Ovary (tissue), 7 donors: ENCODE measurements at regions not wholly inside any gene's neighbourhood (a gene's known extent, or its start where the extent isn't known, plus 50 kb on each side); places are given as distances from the start of the nearest gene placed in this dataset.

Source experiments
- DNase-seq, 5 donors: peaks; one replicate each; pipeline ENCODE4 v3.0.0-alpha.2; 2019 to 2020
- H3K27ac ChIP-seq, 2 donors: fragments of 200-600 bp; one replicate each; pipeline versions ENCODE4 v1.5.1 to v1.8.0; 2019 to 2022
- H3K27me3 ChIP-seq: fragments of 200-600 bp; one replicate; pipeline ENCODE4 v1.8.0; 2022
- H3K36me3 ChIP-seq: fragments of 200-600 bp; sonication (generic); one replicate; pipeline ENCODE4 v1.5.1; 2019
- H3K4me1 ChIP-seq: one replicate; pipeline ENCODE4 v1.8.1; 2013; ENCODE audit warnings: mild to moderate bottlenecking, moderate library complexity; ENCODE audit not compliant: insufficient read depth
- H3K4me3 ChIP-seq: fragments of 200-600 bp; sonication (generic); one replicate; pipeline ENCODE4 v1.5.1; 2017
- H3K9me3 ChIP-seq, 2 donors: fragments of 200-600 bp in 1 of 2; sonication (generic) in 1 of 2; one replicate each; pipeline versions ENCODE4 v1.5.1 to v1.8.1; 2013 to 2019; ENCODE audit warnings: mild to moderate bottlenecking in 1 of 2, moderate library complexity in 1 of 2
- EP300 ChIP-seq: sonication (generic); formaldehyde crosslinking; IDR thresholded peaks from one replicate; pipeline ENCODE4 v1.6.1; 2017; ENCODE audit warnings: antibody characterized with exemption
- POLR2A ChIP-seq: fragments of 450-650 bp; IDR thresholded peaks from one replicate; pipeline ENCODE4 v1.6.1; 2017; ENCODE audit warnings: antibody characterized with exemption, mild to moderate bottlenecking, moderate library complexity
- WGBS, 3 donors: extraction: QIAGEN DNeasy Blood & Tissue Kit in 1 of 3; methylation state at CpG; one replicate each; pipeline versions ENCODE4 v1.1.5 to v1.1.7; 2013 to 2017; 5-methylcytosine and 5-hydroxymethylcytosine counted together
- intact Hi-C, 4 donors: fragments of 100-400 bp; cut with DNase I; formaldehyde crosslinking; loops; one replicate each; pipeline versions ENCODE4 v1.11.0 to v1.15.1; 2022 to 2023
- TF ChIP-seq, protein P1 (sequence below), 3 donors: fragments of 450-650 bp in 2 of 3; fragments of 200-600 bp in 1 of 3; IDR thresholded peaks; one replicate each; pipeline versions ENCODE4 v1.5.1 to v1.8.0; 2016 to 2022; ENCODE audit warnings: antibody characterized with exemption in 3 of 3, mild to moderate bottlenecking in 1 of 3
- donor health status: DM: no; HTN: no; CAD: no; lungs with moderate emphysema.
- donor health status: DM: no; HTN: no; CAD: no.
- donor health status: Bipolar disorder and iron deficiency.
- donor health status: DM: no; HTN: no; CAD: no.
- donor health status: DM: yes; HTN: yes; CAD: no.

DNA sequence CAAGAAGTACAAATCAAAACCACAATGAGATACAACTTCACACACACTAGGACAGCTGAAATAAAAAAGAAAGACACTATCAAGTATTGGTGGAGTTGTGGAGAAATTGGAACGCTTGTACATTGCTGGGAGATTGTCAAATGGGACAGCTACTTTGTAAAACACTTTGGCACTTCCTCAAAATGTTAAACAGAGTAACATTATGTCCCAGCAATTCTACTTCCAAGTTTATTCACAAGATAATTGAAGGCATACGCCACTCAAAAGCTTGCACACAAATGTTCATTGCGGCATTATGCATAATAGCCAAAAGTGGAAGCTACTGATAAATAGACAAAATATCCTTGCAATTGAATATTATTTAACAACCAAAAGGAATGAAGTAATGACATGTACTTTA lies 199.9 kb upstream of the KCNK2 start:
- Histone ChIP-seq H3K4me3 (no peak overlapping the region), H3K36me3 (no peaks in the 10 kb centered on the region), H3K4me1 (no peaks in the 10 kb centered on the region), H3K27ac (no peak overlapping the region), H3K9me3 (no peaks in the 10 kb centered on the region), H3K27me3 (no peaks in the 10 kb centered on the region)
- TF ChIP-seq EP300 (no peak), POLR2A (no peak)
- TF ChIP-seq, protein P1, sequence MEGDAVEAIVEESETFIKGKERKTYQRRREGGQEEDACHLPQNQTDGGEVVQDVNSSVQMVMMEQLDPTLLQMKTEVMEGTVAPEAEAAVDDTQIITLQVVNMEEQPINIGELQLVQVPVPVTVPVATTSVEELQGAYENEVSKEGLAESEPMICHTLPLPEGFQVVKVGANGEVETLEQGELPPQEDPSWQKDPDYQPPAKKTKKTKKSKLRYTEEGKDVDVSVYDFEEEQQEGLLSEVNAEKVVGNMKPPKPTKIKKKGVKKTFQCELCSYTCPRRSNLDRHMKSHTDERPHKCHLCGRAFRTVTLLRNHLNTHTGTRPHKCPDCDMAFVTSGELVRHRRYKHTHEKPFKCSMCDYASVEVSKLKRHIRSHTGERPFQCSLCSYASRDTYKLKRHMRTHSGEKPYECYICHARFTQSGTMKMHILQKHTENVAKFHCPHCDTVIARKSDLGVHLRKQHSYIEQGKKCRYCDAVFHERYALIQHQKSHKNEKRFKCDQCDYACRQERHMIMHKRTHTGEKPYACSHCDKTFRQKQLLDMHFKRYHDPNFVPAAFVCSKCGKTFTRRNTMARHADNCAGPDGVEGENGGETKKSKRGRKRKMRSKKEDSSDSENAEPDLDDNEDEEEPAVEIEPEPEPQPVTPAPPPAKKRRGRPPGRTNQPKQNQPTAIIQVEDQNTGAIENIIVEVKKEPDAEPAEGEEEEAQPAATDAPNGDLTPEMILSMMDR (IDR thresholded peaks at IDR 0.05) = no peak
- 89 to 91% (median 90%) methylated on average over 3 of the region's 3 CpGs for WGBS, 3 donors
- intact Hi-C loops = no loop called here
- no peak for DNase-seq

DNA sequence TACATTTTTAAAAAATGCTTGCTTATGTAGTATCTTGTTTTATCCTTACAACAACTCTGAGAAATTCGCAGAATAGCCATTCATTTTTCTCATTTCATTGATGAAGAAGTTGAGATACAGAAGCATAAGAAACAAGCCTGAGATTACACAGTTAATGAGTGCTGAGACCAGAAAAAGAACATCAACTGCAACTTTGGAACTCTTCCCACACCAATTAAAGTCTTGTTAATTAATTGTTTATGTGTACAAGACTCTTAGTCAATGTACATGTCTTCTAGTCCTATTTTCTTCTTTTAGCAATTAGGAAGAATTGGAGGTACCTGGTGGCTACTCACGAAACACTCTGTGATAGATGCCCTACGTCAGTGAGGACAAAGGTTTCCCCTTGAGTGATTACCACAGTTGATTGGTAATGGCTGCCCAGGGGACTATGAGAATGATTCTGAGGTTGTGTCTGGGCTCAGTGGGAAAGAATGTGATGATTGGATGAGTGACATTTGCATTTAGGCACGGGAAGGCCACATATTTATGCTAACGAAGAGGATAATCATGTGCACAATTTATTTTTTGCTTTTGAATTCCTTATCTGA lies 187.4 kb upstream of the KCNK2 start:
- Histone ChIP-seq H3K36me3 (no peaks in the 10 kb centered on the region), H3K9me3 (no peaks in the 10 kb centered on the region), H3K4me3 (no peak overlapping the region), H3K27me3 (no peaks in the 10 kb centered on the region), H3K27ac (no peak overlapping the region), H3K4me1 (no peaks in the 10 kb centered on the region)
- 50 to 63% (median 54%) methylated on average over 5 of the region's 5 CpGs for WGBS, 3 donors
- TF ChIP-seq POLR2A (no peak), EP300 (no peak)
- TF ChIP-seq, protein P1 (IDR thresholded peaks at IDR 0.05) = no peak
- intact Hi-C loops = no loop called here
- DNase-seq = no peak

DNA sequence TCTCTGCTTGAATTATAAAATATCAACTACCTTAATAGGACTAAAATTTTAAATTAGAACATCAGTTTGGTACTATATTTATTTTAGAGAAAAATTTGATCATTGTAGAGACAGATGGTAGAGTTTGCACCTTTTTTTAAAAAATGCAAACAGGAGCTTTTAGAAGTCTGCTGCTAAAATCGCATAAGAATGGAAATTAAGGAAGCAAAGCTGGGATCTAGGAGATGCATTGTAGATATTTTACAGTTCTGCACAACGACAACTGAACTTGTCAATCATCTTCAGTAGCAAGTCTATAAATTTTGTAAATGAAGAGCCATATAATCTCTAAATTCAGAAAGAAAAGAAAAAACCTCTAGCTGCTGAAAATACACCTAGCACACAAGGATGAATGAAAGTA lies 185.6 kb upstream of the KCNK2 start:
- intact Hi-C loops = no loop called here
- no peak overlapping the region for H3K4me3 ChIP-seq
- H3K27ac ChIP-seq = no peak overlapping the region
- no peaks in the 10 kb centered on the region for H3K4me1 ChIP-seq
- H3K27me3 ChIP-seq = no peaks in the 10 kb centered on the region
- no peak for DNase-seq
- H3K9me3 ChIP-seq = no peaks in the 10 kb centered on the region
- H3K36me3 ChIP-seq = no peaks in the 10 kb centered on the region
- TF ChIP-seq EP300 = no peak
- TF ChIP-seq, protein P1 (IDR thresholded peaks at IDR 0.05) = no peak
- no peak for TF ChIP-seq POLR2A
- whole genome bisulfite sequencing, 3 donors = 78 to 86% (median 81%) methylated on average over 2 of the region's 2 CpGs

DNA sequence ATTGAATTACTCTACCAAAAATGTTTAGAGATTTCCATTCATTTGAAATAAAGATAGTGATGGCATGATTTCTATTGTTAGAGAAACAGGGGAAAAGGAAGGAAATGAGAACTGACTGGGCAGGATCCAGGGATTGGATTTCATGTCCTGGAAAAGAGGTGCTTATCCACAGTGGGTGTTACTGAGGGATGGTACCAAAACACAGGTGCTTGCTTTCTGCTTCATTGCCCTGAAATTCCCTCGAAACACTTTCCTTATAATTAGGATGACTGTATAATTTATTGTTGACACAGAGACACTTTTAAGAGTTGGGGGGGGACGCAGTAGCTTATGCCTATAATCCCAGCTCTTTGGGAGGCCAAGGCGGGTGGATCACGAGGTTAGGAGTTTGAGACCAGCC lies 185.0 kb upstream of the KCNK2 start:
- TF ChIP-seq, protein P1 (IDR thresholded peaks at IDR 0.05) = no peak
- 69 to 75% (median 69%) methylated on average over 4 of the region's 4 CpGs for WGBS, 3 donors
- intact Hi-C loops = no loop called here
- H3K4me1 ChIP-seq = no peaks in the 10 kb centered on the region
- H3K9me3 ChIP-seq = no peaks in the 10 kb centered on the region
- H3K27me3 ChIP-seq = no peaks in the 10 kb centered on the region
- no peak for DNase-seq
- no peaks in the 10 kb centered on the region for H3K36me3 ChIP-seq
- H3K4me3 ChIP-seq = no peak overlapping the region
- no peak overlapping the region for H3K27ac ChIP-seq
